ENCODE measurements at regions not wholly inside any gene's neighbourhood (a gene's known extent, or its start where the extent isn't known, plus 50 kb on each side); places are given as distances from the start of the nearest gene placed in this dataset.

- TF ChIP-seq CHD7 (IDR thresholded peaks at IDR 0.05; ENCODE audit: insufficient replicate concordance, low read length): no peak
- no peak for TF ChIP-seq ASH2L (IDR thresholded peaks at IDR 0.05; ENCODE audit: low read length)
Observed at GRCh38 chr2:15725782-15726112, 134.1 kb downstream of the DDX1 start (continued).
